Heart left ventricle (tissue), 13 donors: ENCODE measurements at regions not wholly inside any gene's neighbourhood (a gene's known extent, or its start where the extent isn't known, plus 50 kb on each side); places are given as distances from the start of the nearest gene placed in this dataset.

Experiments
- POLR2A ChIP-seq, 2 donors: fragments of 450-650 bp; IDR thresholded peaks; one replicate each; pipeline ENCODE4 v1.6.1; 2017; ENCODE audit warnings: antibody characterized with exemption in 2 of 2, mild to moderate bottlenecking in 2 of 2, moderate library complexity in 2 of 2
- TF ChIP-seq, protein P1 (sequence below), 12 donors: fragments of 200-600 bp; sonication (generic) in 4 of 12; IDR thresholded peaks; one replicate each; pipeline versions ENCODE4 v1.5.0 to v1.8.0; 2018 to 2022; ENCODE audit warnings: antibody characterized with exemption in 12 of 12, mild to moderate bottlenecking in 5 of 12
- donor health status: ischemic (EF 13 %, LVEDD 7.1; RV severe dilation, severe dysfunction).
- donor health status: DM: no; HTN: yes; CAD: no.
- donor health status: DM: no; HTN: no; CAD: no.
- donor health status: ischemic (EF 25% LVEDD 6.9; RV normal size, moderate dysfunction).
- donor health status: ischemic (EF 25% LVEDD 5.7; RV mildly dilated, moderate dysfunction).
- donor health status: ischemic (EF 35%, LVEDD 5.7; RV mildly dilated, moderate dysfunction).
- donor health status: nonischemic (EF 11% LVEDD 7.7; RV severe dilation, severe dysfunction).
- donor health status: DM: yes; HTN: yes; CAD: no.
- donor health status: PGD.
- donor health status: ischemic (EF 29% LVEDD 5.4; RV normal size, mild dysfunction).
- donor health status: nonischemic (EF 23%, LVEDD 6.1; RV moderate dilation, normal function).

DNA sequence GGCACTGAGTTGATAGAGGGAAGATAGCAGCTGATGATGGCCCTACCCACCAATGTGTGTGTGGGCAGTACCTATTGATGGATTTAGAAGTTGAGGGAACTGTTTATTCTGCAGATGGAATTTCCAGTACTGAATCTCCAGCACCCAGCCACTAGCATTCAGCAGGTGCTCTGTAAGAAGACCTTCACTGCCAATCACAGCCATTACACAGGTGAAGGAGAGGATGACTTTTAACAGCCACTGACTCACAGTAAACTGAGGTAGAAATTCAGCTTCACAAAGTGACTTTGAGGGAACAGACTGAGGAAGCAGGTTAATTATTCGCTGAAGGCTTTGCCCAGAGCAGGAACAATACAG lies 107.8 kb downstream of the GGTLC2 start:
- TF ChIP-seq POLR2A (IDR thresholded peaks at IDR 0.05), result no peak
- TF ChIP-seq, protein P1, sequence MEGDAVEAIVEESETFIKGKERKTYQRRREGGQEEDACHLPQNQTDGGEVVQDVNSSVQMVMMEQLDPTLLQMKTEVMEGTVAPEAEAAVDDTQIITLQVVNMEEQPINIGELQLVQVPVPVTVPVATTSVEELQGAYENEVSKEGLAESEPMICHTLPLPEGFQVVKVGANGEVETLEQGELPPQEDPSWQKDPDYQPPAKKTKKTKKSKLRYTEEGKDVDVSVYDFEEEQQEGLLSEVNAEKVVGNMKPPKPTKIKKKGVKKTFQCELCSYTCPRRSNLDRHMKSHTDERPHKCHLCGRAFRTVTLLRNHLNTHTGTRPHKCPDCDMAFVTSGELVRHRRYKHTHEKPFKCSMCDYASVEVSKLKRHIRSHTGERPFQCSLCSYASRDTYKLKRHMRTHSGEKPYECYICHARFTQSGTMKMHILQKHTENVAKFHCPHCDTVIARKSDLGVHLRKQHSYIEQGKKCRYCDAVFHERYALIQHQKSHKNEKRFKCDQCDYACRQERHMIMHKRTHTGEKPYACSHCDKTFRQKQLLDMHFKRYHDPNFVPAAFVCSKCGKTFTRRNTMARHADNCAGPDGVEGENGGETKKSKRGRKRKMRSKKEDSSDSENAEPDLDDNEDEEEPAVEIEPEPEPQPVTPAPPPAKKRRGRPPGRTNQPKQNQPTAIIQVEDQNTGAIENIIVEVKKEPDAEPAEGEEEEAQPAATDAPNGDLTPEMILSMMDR (IDR thresholded peaks at IDR 0.05), result no peak
